SK-N-SH (cell line): ENCODE measurements at regions not wholly inside any gene's neighbourhood (a gene's known extent, or its start where the extent isn't known, plus 50 kb on each side); places are given as distances from the start of the nearest gene placed in this dataset.

Experiments used
- CTCF ChIA-PET: fragments of 300-600, 350-600 bp; formaldehyde crosslinking; extraction: SDS; loops from one replicate; lab custom pipeline; 2021; lab: Yijun Ruan, JAX
- POLR2A ChIA-PET: fragments of 350-600 bp; sonication (Branson Sonifier 250); formaldehyde crosslinking; extraction: SDS; loops from one replicate; lab custom pipeline; 2020; ENCODE audit warnings: antibody characterized with exemption, inconsistent platforms; lab: Yijun Ruan, JAX
- DNase-seq: peaks from one replicate; pipeline ENCODE4 v3.0.0; 2012
- H2AFZ ChIP-seq: fragments of 200-600 bp; sonication (generic); 2 replicates; pipeline ENCODE4 v1.8.1; 2016; ENCODE audit warnings: antibody characterized with exemption, mild to moderate bottlenecking, low read depth
- H3F3A ChIP-seq: fragments of 200-600 bp; sonication (generic); replicated peaks from 2 replicates; pipeline ENCODE3; 2016; ENCODE audit warnings: antibody characterized with exemption, mild to moderate bottlenecking; ENCODE audit not compliant: insufficient read depth
- H3K27ac ChIP-seq, 2 experiments: fragments of 200-500 bp in 1 of 2; fragments of 200-600 bp in 1 of 2; sonication (Bioruptor generic) in 1 of 2; sonication (generic), shearing (Covaris generic) in 1 of 2; 2 replicates each; pipeline versions ENCODE4 v1.5.1 to v1.6.1; 2014 to 2016; ENCODE audit warnings: low read depth in 2 of 2, inconsistent platforms in 1 of 2, low read length in 1 of 2, mild to moderate bottlenecking in 1 of 2, mixed read lengths in 1 of 2
- H3K27me3 ChIP-seq: fragments of 200-600 bp; sonication (generic), shearing (Covaris generic); 2 replicates; pipeline ENCODE4 v1.6.1; 2016; ENCODE audit warnings: mixed run types; ENCODE audit not compliant: insufficient read depth
- H3K36me3 ChIP-seq, 2 experiments: fragments of 200-500 bp in 1 of 2; fragments of 200-600 bp in 1 of 2; sonication (Bioruptor generic) in 1 of 2; sonication (generic) in 1 of 2; replicated peaks in 1 of 2; 2 replicates each; pipeline versions ENCODE3 to v1.5.1; 2014 to 2016; ENCODE audit warnings: low read length in 1 of 2, mild to moderate bottlenecking in 1 of 2; ENCODE audit not compliant: insufficient read depth in 2 of 2, control insufficient read depth in 1 of 2
- H3K4me1 ChIP-seq, 2 experiments: fragments of 200-500 bp in 1 of 2; fragments of 200-600 bp in 1 of 2; sonication (Bioruptor generic) in 1 of 2; sonication (generic), shearing (Covaris generic) in 1 of 2; 2 replicates each; pipeline versions ENCODE4 v1.5.1 to v1.6.1; 2014 to 2016; ENCODE audit warnings: low read depth in 1 of 2, low read length in 1 of 2, mixed run types in 1 of 2; ENCODE audit not compliant: insufficient read depth in 2 of 2, control insufficient read depth in 1 of 2
- H3K4me2 ChIP-seq: fragments of 200-600 bp; sonication (generic), shearing (Covaris generic); 2 replicates; pipeline ENCODE4 v1.6.1; 2017; ENCODE audit warnings: mixed run types
- H3K4me3 ChIP-seq, 2 experiments: fragments of 200-500 bp in 1 of 2; fragments of 200-600 bp in 1 of 2; sonication (Bioruptor generic) in 1 of 2; sonication (generic), shearing (Covaris generic) in 1 of 2; 2 replicates each; pipeline versions ENCODE4 v1.5.1 to v1.8.1; 2014 to 2016; ENCODE audit warnings: low read depth in 2 of 2, inconsistent platforms in 1 of 2, low read length in 1 of 2, mild to moderate bottlenecking in 1 of 2, mixed read lengths in 1 of 2, moderate library complexity in 1 of 2
- H3K79me2 ChIP-seq: fragments of 200-600 bp; sonication (generic); 2 replicates; pipeline ENCODE4 v1.8.1; 2017; ENCODE audit warnings: mild to moderate bottlenecking; ENCODE audit not compliant: insufficient read depth
- H3K9ac ChIP-seq: fragments of 200-600 bp; sonication (generic); 2 replicates; pipeline ENCODE4 v1.6.1; 2017; ENCODE audit warnings: mixed run types
- H3K9me2 ChIP-seq: fragments of 200-600 bp; sonication (generic); 2 replicates; pipeline ENCODE4 v1.6.1; 2017; ENCODE audit warnings: mixed run types
- H3K9me3 ChIP-seq: fragments of 200-600 bp; sonication (generic); 2 replicates; pipeline ENCODE4 v1.6.1; 2017; ENCODE audit warnings: mixed run types, mild to moderate bottlenecking, moderate library complexity
- H4K20me1 ChIP-seq: fragments of 200-600 bp; sonication (generic); 2 replicates; pipeline ENCODE4 v1.6.1; 2017; ENCODE audit warnings: mild to moderate bottlenecking, mixed run types; ENCODE audit not compliant: insufficient read depth
- EP300 ChIP-seq, 2 experiments: IDR thresholded peaks; 2 replicates each; pipeline versions ENCODE4 v1.4.0 to v1.6.1; 2012; ENCODE audit warnings: borderline replicate concordance in 1 of 2, low read depth in 1 of 2, low read length in 1 of 2
- FOSL2 ChIP-seq: IDR thresholded peaks from 2 replicates; pipeline ENCODE4 v1.4.0; 2012; ENCODE audit warnings: low read depth, mild to moderate bottlenecking, moderate library complexity, borderline replicate concordance
- FOXM1 ChIP-seq: IDR thresholded peaks from 2 replicates; pipeline ENCODE4 v1.4.0; 2012; ENCODE audit warnings: low read depth, mild to moderate bottlenecking
- GATA2 ChIP-seq: sonication (generic); formaldehyde crosslinking; IDR thresholded peaks from 2 replicates; pipeline ENCODE4 v1.5.0; 2020; ENCODE audit warnings: mild to moderate bottlenecking, missing genetic modification reagents
- IRF3 ChIP-seq: fragments of 150-350 bp; IDR thresholded peaks from 2 replicates; pipeline ENCODE4 v1.6.1; 2016; ENCODE audit warnings: mild to moderate bottlenecking, low read depth, low read length
- JUND ChIP-seq: IDR thresholded peaks from 2 replicates; pipeline ENCODE4 v1.4.0; 2012
- MXI1 ChIP-seq: IDR thresholded peaks from 2 replicates; pipeline ENCODE4 v1.6.1; 2012; ENCODE audit warnings: mild to moderate bottlenecking, low read depth, low read length, improper control_type of control experiment
- NFIC ChIP-seq: IDR thresholded peaks from 2 replicates; pipeline ENCODE4 v1.4.0; 2012; ENCODE audit warnings: borderline replicate concordance
- POLR2AphosphoS5 ChIP-seq: IDR thresholded peaks from 2 replicates; pipeline ENCODE4 v1.6.1; 2012; ENCODE audit warnings: low read depth, low read length
- RAD21 ChIP-seq: IDR thresholded peaks from 2 replicates; pipeline ENCODE4 v1.6.1; 2012; ENCODE audit warnings: mild to moderate bottlenecking, low read length
- RFX5 ChIP-seq: IDR thresholded peaks from 2 replicates; pipeline ENCODE4 v1.6.1; 2012; ENCODE audit warnings: mild to moderate bottlenecking, improper control_type of control experiment, low read length
- RXRA ChIP-seq: IDR thresholded peaks from 2 replicates; pipeline ENCODE4 v1.4.0; 2012; ENCODE audit warnings: low read depth, mild to moderate bottlenecking, borderline replicate concordance
- SIN3A ChIP-seq: IDR thresholded peaks from 2 replicates; pipeline ENCODE4 v1.6.1; 2012; ENCODE audit warnings: low read depth, mild to moderate bottlenecking, low read length, moderate library complexity, borderline replicate concordance
- SMC3 ChIP-seq: IDR thresholded peaks from 2 replicates; pipeline ENCODE4 v1.6.1; 2012; ENCODE audit warnings: low read depth, low read length, improper control_type of control experiment
- TCF12 ChIP-seq: IDR thresholded peaks from 2 replicates; pipeline ENCODE4 v1.4.0; 2012
- WGBS: methylation state at CpG from one replicate; pipeline ENCODE4 v1.1.6; 2017; ENCODE audit warnings: low lambda C conversion rate; 5-methylcytosine and 5-hydroxymethylcytosine counted together
- TF ChIP-seq, protein P1 (sequence below): fragments of 200-600 bp; sonication (generic); IDR thresholded peaks from 2 replicates; pipeline ENCODE4 v1.6.1; 2017; ENCODE audit warnings: antibody characterized with exemption, mild to moderate bottlenecking, moderate library complexity
- TF ChIP-seq, protein P2 (sequence below): IDR thresholded peaks from 2 replicates; pipeline ENCODE4 v1.6.1; 2012; ENCODE audit warnings: mild to moderate bottlenecking, low read depth, low read length, moderate library complexity

DNA sequence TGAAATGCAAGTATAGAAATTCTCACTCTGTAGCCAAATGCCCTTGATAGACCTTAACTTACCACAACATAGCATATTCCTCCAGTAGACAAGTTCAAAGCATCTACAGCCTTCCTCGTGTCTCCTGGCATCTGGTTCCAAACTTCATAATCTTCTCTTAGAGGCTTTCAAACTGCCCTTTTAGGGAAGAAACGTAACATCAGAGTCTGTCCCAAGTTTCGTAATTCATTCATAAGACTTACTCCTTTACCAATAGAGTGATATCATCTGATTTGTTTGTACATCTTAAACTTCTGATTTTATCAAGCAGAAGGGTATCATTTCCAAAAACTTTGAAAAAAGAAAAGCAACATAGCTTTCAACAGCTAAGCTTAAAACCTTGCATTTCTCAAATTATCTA, 137.4 kb downstream of the SPRY2 start:
- Histone ChIP-seq H3K79me2 (no peaks in the 10 kb centered on the region), H3K36me3 (no peaks in the 10 kb centered on the region), H3F3A (peaks cover 5% of the 10 kb centered on the region), H3K4me2 (no peak overlapping the region), H3K9me2 (no peaks in the 10 kb centered on the region), H3K9me3 (no peaks in the 10 kb centered on the region), H3K4me3 (no peak overlapping the region), H3K4me1 (no peaks in the 10 kb centered on the region; a peak in 1 of 4 replicates), H3K27ac (no peak overlapping the region), H3K27me3 (no peaks in the 10 kb centered on the region), H2AFZ (no peak overlapping the region), H4K20me1 (no peaks in the 10 kb centered on the region), H3K9ac (no peak overlapping the region)
- 93% methylated on average over 3 of the region's 3 CpGs for WGBS
- CTCF ChIA-PET = no interaction called here
- no peak for DNase-seq
- no peak for TF ChIP-seq EP300 (IDR thresholded peaks at IDR 0.05; ENCODE audit: borderline replicate concordance in 1 of 2, low read depth in 1 of 2, low read length in 1 of 2)
- TF ChIP-seq SIN3A = no peak
- no peak for TF ChIP-seq RFX5
- TF ChIP-seq FOXM1 = no peak
- TF ChIP-seq GATA2 (CRISPR knock-in tag) = no peak
- no peak for TF ChIP-seq MXI1
- TF ChIP-seq, protein P1, sequence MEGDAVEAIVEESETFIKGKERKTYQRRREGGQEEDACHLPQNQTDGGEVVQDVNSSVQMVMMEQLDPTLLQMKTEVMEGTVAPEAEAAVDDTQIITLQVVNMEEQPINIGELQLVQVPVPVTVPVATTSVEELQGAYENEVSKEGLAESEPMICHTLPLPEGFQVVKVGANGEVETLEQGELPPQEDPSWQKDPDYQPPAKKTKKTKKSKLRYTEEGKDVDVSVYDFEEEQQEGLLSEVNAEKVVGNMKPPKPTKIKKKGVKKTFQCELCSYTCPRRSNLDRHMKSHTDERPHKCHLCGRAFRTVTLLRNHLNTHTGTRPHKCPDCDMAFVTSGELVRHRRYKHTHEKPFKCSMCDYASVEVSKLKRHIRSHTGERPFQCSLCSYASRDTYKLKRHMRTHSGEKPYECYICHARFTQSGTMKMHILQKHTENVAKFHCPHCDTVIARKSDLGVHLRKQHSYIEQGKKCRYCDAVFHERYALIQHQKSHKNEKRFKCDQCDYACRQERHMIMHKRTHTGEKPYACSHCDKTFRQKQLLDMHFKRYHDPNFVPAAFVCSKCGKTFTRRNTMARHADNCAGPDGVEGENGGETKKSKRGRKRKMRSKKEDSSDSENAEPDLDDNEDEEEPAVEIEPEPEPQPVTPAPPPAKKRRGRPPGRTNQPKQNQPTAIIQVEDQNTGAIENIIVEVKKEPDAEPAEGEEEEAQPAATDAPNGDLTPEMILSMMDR = no peak
- POLR2A ChIA-PET = no interaction called here

GRCh38 chr13:80201694-80202468, 139.0 kb downstream of the SPRY2 start:
- no peak for DNase-seq
- no peak overlapping the region for H2AFZ ChIP-seq
- CTCF ChIA-PET = interaction anchor here (0.7 kb wide), 1 partner anchor 86 kb away, joined by 3 read pairs; no protein-coding TSS in a partner anchor
- no peaks in the 10 kb centered on the region for H3K36me3 ChIP-seq
- H3F3A ChIP-seq = peaks cover 5% of the 10 kb centered on the region
- no peak overlapping the region for H3K4me2 ChIP-seq
- no peaks in the 10 kb centered on the region for H4K20me1 ChIP-seq
- no peaks in the 10 kb centered on the region for H3K27me3 ChIP-seq
- WGBS = 95% methylated on average over 6 of the region's 6 CpGs
- TF ChIP-seq POLR2AphosphoS5 (no peak), GATA2 (CRISPR knock-in tag) (no peak), TCF12 (no peak), FOSL2 (no peak), RFX5 (no peak), SMC3 (no peak), RXRA (no peak), JUND (no peak), FOXM1 (no peak), NFIC (no peak), IRF3 (no peak), RAD21 (no peak), MXI1 (no peak)
- TF ChIP-seq, protein P1 = no peak
- TF ChIP-seq, protein P2, sequence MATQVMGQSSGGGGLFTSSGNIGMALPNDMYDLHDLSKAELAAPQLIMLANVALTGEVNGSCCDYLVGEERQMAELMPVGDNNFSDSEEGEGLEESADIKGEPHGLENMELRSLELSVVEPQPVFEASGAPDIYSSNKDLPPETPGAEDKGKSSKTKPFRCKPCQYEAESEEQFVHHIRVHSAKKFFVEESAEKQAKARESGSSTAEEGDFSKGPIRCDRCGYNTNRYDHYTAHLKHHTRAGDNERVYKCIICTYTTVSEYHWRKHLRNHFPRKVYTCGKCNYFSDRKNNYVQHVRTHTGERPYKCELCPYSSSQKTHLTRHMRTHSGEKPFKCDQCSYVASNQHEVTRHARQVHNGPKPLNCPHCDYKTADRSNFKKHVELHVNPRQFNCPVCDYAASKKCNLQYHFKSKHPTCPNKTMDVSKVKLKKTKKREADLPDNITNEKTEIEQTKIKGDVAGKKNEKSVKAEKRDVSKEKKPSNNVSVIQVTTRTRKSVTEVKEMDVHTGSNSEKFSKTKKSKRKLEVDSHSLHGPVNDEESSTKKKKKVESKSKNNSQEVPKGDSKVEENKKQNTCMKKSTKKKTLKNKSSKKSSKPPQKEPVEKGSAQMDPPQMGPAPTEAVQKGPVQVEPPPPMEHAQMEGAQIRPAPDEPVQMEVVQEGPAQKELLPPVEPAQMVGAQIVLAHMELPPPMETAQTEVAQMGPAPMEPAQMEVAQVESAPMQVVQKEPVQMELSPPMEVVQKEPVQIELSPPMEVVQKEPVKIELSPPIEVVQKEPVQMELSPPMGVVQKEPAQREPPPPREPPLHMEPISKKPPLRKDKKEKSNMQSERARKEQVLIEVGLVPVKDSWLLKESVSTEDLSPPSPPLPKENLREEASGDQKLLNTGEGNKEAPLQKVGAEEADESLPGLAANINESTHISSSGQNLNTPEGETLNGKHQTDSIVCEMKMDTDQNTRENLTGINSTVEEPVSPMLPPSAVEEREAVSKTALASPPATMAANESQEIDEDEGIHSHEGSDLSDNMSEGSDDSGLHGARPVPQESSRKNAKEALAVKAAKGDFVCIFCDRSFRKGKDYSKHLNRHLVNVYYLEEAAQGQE = no peak
- no peak overlapping the region for H3K9ac ChIP-seq
- POLR2A ChIA-PET = no interaction called here
- H3K79me2 ChIP-seq = no peaks in the 10 kb centered on the region
- no peaks in the 10 kb centered on the region for H3K9me2 ChIP-seq
- H3K27ac ChIP-seq = no peak overlapping the region
- no peak overlapping the region for H3K4me3 ChIP-seq
- no peaks in the 10 kb centered on the region; a peak in 1 of 4 replicates for H3K4me1 ChIP-seq
- no peaks in the 10 kb centered on the region for H3K9me3 ChIP-seq
